B cell (primary cell): ENCODE measurements at regions not wholly inside any gene's neighbourhood (a gene's known extent, or its start where the extent isn't known, plus 50 kb on each side); places are given as distances from the start of the nearest gene placed in this dataset.

ENCODE experiments used
- ATAC-seq: fragments of 200-7000 bp; cut with Tn5 transposase; one replicate; pipeline ENCODE4 v1.10.0; 2021; ENCODE audit warnings: low read depth, mild to moderate bottlenecking, moderate number of reproducible peaks, moderate library complexity
- CTCF ChIA-PET: fragments of 350-600 bp; sonication (Branson Sonifier 250); formaldehyde crosslinking; loops from one replicate; lab custom pipeline; 2021; ENCODE audit warnings: antibody characterized with exemption, inconsistent platforms; lab: Charles Lee
- POLR2A ChIA-PET: fragments of 350-600 bp; sonication (Branson Sonifier 250); formaldehyde crosslinking; loops from one replicate; lab custom pipeline; 2021; ENCODE audit warnings: antibody characterized with exemption; lab: Charles Lee
- DNase-seq: peaks from one replicate; pipeline ENCODE4 v3.0.0; 2013
- H2AFZ ChIP-seq: 2 replicates; pipeline ENCODE4 v1.6.1; 2012; ENCODE audit warnings: mild to moderate bottlenecking, low read depth, low read length; ENCODE audit not compliant: insufficient read depth, poor library complexity, severe bottlenecking
- H3K27ac ChIP-seq, 2 donors: 1 replicate in 1 of 2; 2 replicates in 1 of 2; pipeline ENCODE4 v1.5.1; 2012 to 2013; ENCODE audit warnings: low read length in 2 of 2, mild to moderate bottlenecking in 2 of 2, moderate library complexity in 1 of 2
- H3K27me3 ChIP-seq, 4 experiments: fragments of 200-600 bp in 1 of 4; sonication (generic) in 1 of 4; replicated peaks in 1 of 4; 1 replicate in 2 of 4; 2 replicates in 2 of 4; pipeline versions ENCODE4 v1.6.1 to v1.7.0; 2013 to 2016; ENCODE audit warnings: low read length in 3 of 4, mild to moderate bottlenecking in 2 of 4, mixed read lengths in 1 of 4, moderate library complexity in 1 of 4; ENCODE audit not compliant: insufficient read depth in 4 of 4, control insufficient read depth in 3 of 4; ENCODE audit errors: control extremely low read depth in 1 of 4
- H3K36me3 ChIP-seq, 2 experiments: replicated peaks in 1 of 2; 1 replicate in 1 of 2; 2 replicates in 1 of 2; pipeline versions ENCODE4 v1.6.1 to v1.7.1; 2013; ENCODE audit warnings: low read length in 1 of 2; ENCODE audit not compliant: insufficient read depth in 2 of 2, control insufficient read depth in 1 of 2; ENCODE audit errors: control extremely low read depth in 1 of 2, extremely low read depth in 1 of 2
- H3K4me1 ChIP-seq, 2 donors: fragments of 200-600 bp in 1 of 2; sonication (generic) in 1 of 2; 1 replicate in 1 of 2; 2 replicates in 1 of 2; pipeline versions ENCODE4 v1.5.1 to v1.6.1; 2013 to 2017; ENCODE audit warnings: low read length in 2 of 2; ENCODE audit not compliant: control insufficient read depth in 2 of 2, insufficient read depth in 2 of 2
- H3K4me2 ChIP-seq: replicated peaks from 2 replicates; pipeline ENCODE3; 2012; ENCODE audit warnings: mild to moderate bottlenecking, low read depth, low read length; ENCODE audit not compliant: poor library complexity, severe bottlenecking
- H3K4me3 ChIP-seq, 5 experiments: fragments of 200-600 bp in 1 of 5; sonication (generic) in 1 of 5; 1 replicate in 3 of 5; 2 replicates in 2 of 5; pipeline versions ENCODE4 v1.5.1 to v1.7.0; 2011 to 2016; ENCODE audit warnings: low read length in 4 of 5, mild to moderate bottlenecking in 4 of 5, low read depth in 2 of 5, control low read depth in 1 of 5, moderate library complexity in 1 of 5; ENCODE audit not compliant: insufficient read depth in 1 of 5; ENCODE audit errors: control extremely low read depth in 1 of 5, extremely low read depth in 1 of 5
- H3K79me2 ChIP-seq: fragments of 200-600 bp; sonication (generic); one replicate; pipeline ENCODE4 v1.6.0; 2016; ENCODE audit warnings: low read length; ENCODE audit not compliant: control insufficient read depth, insufficient read depth
- H3K9ac ChIP-seq: fragments of 200-600 bp; sonication (generic); 2 replicates; pipeline ENCODE4 v1.6.1; 2017; ENCODE audit warnings: mild to moderate bottlenecking, low read length, moderate library complexity
- H3K9me3 ChIP-seq, 3 donors: one replicate each; pipeline versions ENCODE4 v1.6.1 to v1.7.1; 2013; ENCODE audit warnings: low read length in 2 of 3; ENCODE audit not compliant: control insufficient read depth in 2 of 3, insufficient read depth in 1 of 3; ENCODE audit errors: control extremely low read depth in 1 of 3
- H4K20me1 ChIP-seq: 2 replicates; pipeline ENCODE4 v1.6.0; 2012; ENCODE audit warnings: mild to moderate bottlenecking, low read length; ENCODE audit not compliant: insufficient read depth, control insufficient read depth, poor library complexity, severe bottlenecking
- H3K27ac Mint-ChIP-seq: one replicate; pipeline ENCODE4 v1.8.0; 2021; ENCODE audit warnings: mixed read lengths
- H3K27me3 Mint-ChIP-seq: one replicate; pipeline ENCODE4 v1.8.0; 2021; ENCODE audit warnings: mixed read lengths
- H3K4me1 Mint-ChIP-seq: one replicate; pipeline ENCODE4 v1.8.0; 2021; ENCODE audit warnings: mixed read lengths
- H3K4me3 Mint-ChIP-seq: one replicate; pipeline ENCODE4 v1.8.0; 2021; ENCODE audit warnings: mixed read lengths
- H3K9me3 Mint-ChIP-seq: one replicate; pipeline ENCODE4 v1.8.0; 2022; ENCODE audit warnings: mixed read lengths; ENCODE audit not compliant: insufficient read depth
- CTCF ChIP-seq: fragments of 200-600 bp; IDR thresholded peaks from one replicate; pipeline ENCODE4 v1.8.0; 2022; ENCODE audit warnings: antibody characterized with exemption, mild to moderate bottlenecking
- EZH2 ChIP-seq: IDR thresholded peaks from 2 replicates; pipeline ENCODE4 v1.6.1; 2012; ENCODE audit warnings: borderline replicate concordance, low read depth, mild to moderate bottlenecking, moderate library complexity, low read length; ENCODE audit not compliant: insufficient read depth, poor library complexity, severe bottlenecking
- WGBS: methylation state at CpG from one replicate; pipeline ENCODE4 v1.1.5; 2013; ENCODE audit warnings: missing lambda C conversion rate; ENCODE audit not compliant: insufficient coverage; 5-methylcytosine and 5-hydroxymethylcytosine counted together
- intact Hi-C: fragments of 100-400 bp; cut with micrococcal nuclease; formaldehyde crosslinking; loops from one replicate; pipeline ENCODE4 v1.10.0; 2022

- no peak for TF ChIP-seq EZH2
- TF ChIP-seq CTCF, result no peak
- intact Hi-C loops, result no loop called here
Measured at GRCh38 chr2:180061546-180061945, 54.4 kb upstream of the CWC22 start.

GRCh38 chr2:180061085-180061484 is 54.0 kb upstream of the CWC22 start:
- Histone ChIP-seq H3K79me2 (no peaks in the 10 kb centered on the region), H3K4me3 (no peak overlapping the region), H3K9me3 (no peaks in the 10 kb centered on the region), H3K9ac (no peak overlapping the region), H3K4me1 (no peaks in the 10 kb centered on the region), H3K27me3 (no peaks in the 10 kb centered on the region), H3K27ac (no peak overlapping the region), H3K36me3 (no peaks in the 10 kb centered on the region), H3K4me2 (no peak overlapping the region), H4K20me1 (no peaks in the 10 kb centered on the region), H2AFZ (no peak overlapping the region)
- Mint-ChIP-seq H3K4me1 (no peaks in the 10 kb centered on the region), H3K27me3 (no peaks in the 10 kb centered on the region), H3K27ac (no peak overlapping the region), H3K4me3 (no peak overlapping the region), H3K9me3 (no peaks in the 10 kb centered on the region)
- no peak for TF ChIP-seq EZH2
- no peak for TF ChIP-seq CTCF
- intact Hi-C loops, result no loop called here
- CTCF ChIA-PET, result no interaction called here
- DNase-seq, result no peak
- no peak for ATAC-seq
- POLR2A ChIA-PET, result no interaction called here
- 93% methylated on average over 11 of the region's 11 CpGs for WGBS

More at GRCh38 chr2:180061546-180061945, 54.4 kb upstream of the CWC22 start:
- WGBS, result 100% methylated on average over 1 of the region's 3 CpGs
- no peaks in the 10 kb centered on the region for H3K9me3 ChIP-seq
- no peaks in the 10 kb centered on the region for H3K27me3 ChIP-seq
- no peaks in the 10 kb centered on the region for H3K4me1 ChIP-seq
- Mint-ChIP-seq H3K27ac (no peak overlapping the region), H3K27me3 (no peaks in the 10 kb centered on the region), H3K4me1 (no peaks in the 10 kb centered on the region), H3K4me3 (no peak overlapping the region), H3K9me3 (no peaks in the 10 kb centered on the region)
- ChIA-PET CTCF (no interaction called here), POLR2A (no interaction called here)
- no peak overlapping the region for H3K4me3 ChIP-seq
- H3K27ac ChIP-seq, result no peak overlapping the region
- no peak overlapping the region for H2AFZ ChIP-seq
- H4K20me1 ChIP-seq, result no peaks in the 10 kb centered on the region
- H3K4me2 ChIP-seq, result no peak overlapping the region
- H3K9ac ChIP-seq, result no peak overlapping the region
- no peaks in the 10 kb centered on the region for H3K36me3 ChIP-seq
- no peaks in the 10 kb centered on the region for H3K79me2 ChIP-seq
- DNase-seq (no peak), ATAC-seq (no peak)
